ENCODE measurements at regions not wholly inside any gene's neighbourhood (a gene's known extent, or its start where the extent isn't known, plus 50 kb on each side); places are given as distances from the start of the nearest gene placed in this dataset.

DNA sequence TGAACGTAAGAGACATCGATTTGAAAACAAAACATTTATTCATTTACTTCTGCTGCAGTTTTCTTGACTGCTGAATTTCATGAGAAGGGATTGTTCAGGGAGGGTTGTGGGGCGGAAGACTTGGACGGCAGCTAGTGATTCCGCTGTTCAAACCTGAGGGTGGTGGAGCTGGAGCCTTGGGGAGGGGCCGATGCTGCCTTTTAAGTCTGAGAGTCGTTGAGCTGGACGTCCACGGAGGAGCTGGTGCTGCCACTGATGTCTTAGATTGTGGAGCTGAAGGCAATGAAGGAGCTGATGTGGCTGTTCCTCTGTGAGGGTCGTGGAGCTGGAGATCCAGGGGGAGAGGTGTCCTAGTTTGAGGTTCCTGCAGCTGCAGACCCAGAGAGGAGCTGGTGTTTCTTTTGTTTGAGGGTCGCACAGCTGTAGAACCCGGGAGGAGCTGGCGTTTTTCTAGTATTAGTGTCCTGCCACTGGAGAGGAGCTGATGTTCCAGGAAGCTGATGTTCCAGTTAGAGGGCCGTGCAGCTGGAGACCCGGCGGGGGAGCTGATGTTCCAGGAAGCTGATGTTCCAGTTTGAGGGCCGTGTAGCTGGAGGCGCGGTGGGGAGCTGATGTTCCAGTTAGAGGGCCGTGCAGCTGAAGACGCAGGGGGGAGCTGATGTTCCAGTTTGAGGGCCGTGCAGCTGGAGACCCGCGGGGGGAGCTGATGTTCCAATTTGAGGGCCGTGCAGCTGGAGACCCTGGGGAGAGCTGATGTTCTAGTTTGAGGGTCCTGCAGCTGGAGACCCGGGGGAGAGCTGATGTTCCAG is 150.9 kb downstream of the RTP5 start:
- TF ChIP-seq TAF1 (IDR thresholded peaks at IDR 0.05; ENCODE audit: borderline replicate concordance, insufficient read depth, low read length): no peak
- no peak for TF ChIP-seq POLR2AphosphoS5 (IDR thresholded peaks at IDR 0.05; ENCODE audit: low read depth, low read length)
- no peak for TF ChIP-seq FOXP2 (optimal IDR thresholded peaks at IDR 0.05; ENCODE audit: borderline replicate concordance, extremely low read depth, extremely low read length, insufficient read depth)

DNA sequence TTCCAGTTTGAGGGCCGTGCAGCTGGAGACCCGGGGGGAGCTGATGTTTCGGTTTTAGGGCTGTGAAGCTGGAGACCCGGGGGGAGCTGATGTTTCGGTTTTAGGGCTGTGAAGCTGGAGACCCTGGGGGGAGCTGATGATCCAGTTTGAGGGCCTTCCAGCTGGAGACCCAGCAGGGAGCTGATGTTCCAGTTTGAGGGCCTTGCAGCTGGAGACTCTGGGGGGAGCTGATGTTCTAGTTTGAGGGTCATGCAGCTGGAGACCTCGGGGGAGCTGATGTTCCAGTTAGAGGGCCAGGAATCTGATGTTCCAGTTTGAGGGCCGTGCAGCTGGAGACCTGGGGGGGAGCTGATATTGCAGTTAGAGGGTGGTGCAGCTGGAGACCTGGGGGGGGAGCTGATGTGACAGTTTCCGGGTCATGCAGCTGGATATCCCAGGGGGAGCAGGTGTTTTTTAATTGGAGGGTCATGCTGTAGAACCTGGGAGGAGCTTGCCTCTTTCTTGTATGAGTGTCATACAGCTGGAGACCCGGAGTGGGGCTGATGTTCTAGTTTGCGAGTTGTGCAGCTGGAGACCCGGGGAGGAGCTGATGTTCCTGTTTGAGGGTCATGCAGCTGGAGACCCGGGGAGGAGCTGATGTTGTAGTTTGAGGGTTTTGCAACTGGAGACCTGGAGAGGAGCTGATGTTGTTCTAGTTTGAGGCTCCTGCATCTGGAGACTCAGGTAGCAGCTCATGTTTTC is 153.2 kb downstream of the RTP5 start:
- TF ChIP-seq SIN3A (IDR thresholded peaks at IDR 0.05; ENCODE audit: borderline replicate concordance, insufficient read depth, low read length) (no peak), TAF1 (IDR thresholded peaks at IDR 0.05; ENCODE audit: borderline replicate concordance, insufficient read depth, low read length) (no peak), FOXP2 (optimal IDR thresholded peaks at IDR 0.05; ENCODE audit: borderline replicate concordance, extremely low read depth, extremely low read length, insufficient read depth) (no peak), POLR2AphosphoS5 (IDR thresholded peaks at IDR 0.05; ENCODE audit: low read depth, low read length) (no peak)
- TF ChIP-seq, protein P1, sequence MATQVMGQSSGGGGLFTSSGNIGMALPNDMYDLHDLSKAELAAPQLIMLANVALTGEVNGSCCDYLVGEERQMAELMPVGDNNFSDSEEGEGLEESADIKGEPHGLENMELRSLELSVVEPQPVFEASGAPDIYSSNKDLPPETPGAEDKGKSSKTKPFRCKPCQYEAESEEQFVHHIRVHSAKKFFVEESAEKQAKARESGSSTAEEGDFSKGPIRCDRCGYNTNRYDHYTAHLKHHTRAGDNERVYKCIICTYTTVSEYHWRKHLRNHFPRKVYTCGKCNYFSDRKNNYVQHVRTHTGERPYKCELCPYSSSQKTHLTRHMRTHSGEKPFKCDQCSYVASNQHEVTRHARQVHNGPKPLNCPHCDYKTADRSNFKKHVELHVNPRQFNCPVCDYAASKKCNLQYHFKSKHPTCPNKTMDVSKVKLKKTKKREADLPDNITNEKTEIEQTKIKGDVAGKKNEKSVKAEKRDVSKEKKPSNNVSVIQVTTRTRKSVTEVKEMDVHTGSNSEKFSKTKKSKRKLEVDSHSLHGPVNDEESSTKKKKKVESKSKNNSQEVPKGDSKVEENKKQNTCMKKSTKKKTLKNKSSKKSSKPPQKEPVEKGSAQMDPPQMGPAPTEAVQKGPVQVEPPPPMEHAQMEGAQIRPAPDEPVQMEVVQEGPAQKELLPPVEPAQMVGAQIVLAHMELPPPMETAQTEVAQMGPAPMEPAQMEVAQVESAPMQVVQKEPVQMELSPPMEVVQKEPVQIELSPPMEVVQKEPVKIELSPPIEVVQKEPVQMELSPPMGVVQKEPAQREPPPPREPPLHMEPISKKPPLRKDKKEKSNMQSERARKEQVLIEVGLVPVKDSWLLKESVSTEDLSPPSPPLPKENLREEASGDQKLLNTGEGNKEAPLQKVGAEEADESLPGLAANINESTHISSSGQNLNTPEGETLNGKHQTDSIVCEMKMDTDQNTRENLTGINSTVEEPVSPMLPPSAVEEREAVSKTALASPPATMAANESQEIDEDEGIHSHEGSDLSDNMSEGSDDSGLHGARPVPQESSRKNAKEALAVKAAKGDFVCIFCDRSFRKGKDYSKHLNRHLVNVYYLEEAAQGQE (IDR thresholded peaks at IDR 0.05; ENCODE audit: insufficient read depth in 1 of 2, low read depth in 2 of 2, low read length in 2 of 2): no peak

DNA sequence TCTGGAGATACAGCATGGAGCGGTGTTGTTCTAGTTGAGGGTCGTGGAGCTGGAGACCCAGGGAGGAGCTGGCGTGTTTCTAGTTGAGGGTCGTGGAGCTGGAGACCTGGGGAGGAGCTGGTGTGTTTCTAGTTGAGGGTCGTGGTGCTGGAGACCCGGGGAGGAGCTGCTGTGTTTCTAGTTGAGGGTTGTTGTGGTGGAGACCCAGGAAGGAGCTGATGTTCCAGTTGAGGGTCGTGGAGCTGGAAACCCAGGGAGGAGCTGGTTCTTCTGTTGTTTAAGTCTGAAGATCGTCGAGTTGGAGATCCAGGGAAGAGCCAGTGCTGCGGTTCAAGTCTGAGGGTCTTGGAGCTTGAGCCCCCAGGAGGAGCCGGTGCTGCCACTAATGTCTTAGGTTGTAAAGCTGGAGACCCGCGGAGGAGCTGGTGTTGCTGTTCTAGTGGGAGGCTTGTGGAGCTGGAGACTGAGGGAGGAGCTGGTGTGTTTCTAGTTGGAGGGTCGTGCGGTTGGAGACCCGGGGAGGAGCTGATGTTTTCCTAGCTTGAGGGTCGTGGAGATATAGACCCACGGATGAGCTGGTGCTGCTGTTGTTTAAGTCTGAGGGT is 155.3 kb downstream of the RTP5 start:
- TF ChIP-seq FOXP2 (optimal IDR thresholded peaks at IDR 0.05; ENCODE audit: borderline replicate concordance, extremely low read depth, extremely low read length, insufficient read depth) (no peak), SIN3A (IDR thresholded peaks at IDR 0.05; ENCODE audit: borderline replicate concordance, insufficient read depth, low read length) (no peak), POLR2AphosphoS5 (IDR thresholded peaks at IDR 0.05; ENCODE audit: low read depth, low read length) (no peak), TAF1 (IDR thresholded peaks at IDR 0.05; ENCODE audit: borderline replicate concordance, insufficient read depth, low read length) (no peak)
- TF ChIP-seq, protein P1 (IDR thresholded peaks at IDR 0.05; ENCODE audit: insufficient read depth in 1 of 2, low read depth in 2 of 2, low read length in 2 of 2): no peak

DNA sequence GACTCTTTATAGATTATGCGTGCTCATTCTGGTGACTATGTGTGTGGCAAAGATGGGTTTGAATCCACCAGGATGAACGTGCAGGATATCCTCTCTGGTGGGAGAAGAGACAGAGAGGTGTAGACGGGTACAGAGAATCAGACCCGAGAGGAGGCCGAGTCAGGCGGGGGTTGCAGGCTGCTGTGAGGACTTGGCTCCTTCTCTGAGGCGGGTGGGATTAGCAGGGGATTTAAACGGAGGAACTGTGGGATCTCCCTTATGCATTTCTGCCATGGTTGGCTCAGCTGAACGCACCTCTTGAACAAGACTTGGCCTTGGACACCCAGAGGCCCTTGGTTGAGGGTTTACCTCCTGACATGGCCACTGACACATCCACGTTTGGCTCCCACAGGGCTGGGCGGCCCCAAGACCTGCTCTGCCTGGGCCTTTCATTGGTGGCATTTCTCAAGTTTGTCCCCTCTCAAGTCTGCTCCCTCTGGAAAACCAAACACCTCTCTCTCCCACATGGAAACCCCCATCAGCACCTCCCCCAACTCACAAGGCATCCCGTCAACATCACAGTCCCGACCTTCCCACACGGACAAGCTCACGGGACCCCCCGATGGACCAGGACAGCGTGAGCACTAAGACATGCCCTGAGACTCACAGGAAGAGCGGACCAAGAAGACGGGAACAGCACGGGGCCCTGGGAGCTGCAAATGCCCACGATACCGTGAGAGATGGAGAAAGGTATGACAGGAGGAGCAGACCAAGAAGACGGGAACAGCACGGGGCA is 158.3 kb downstream of the RTP5 start:
- no peak for TF ChIP-seq POLR2AphosphoS5 (IDR thresholded peaks at IDR 0.05; ENCODE audit: low read depth, low read length)
- no peak for TF ChIP-seq FOXP2 (optimal IDR thresholded peaks at IDR 0.05; ENCODE audit: borderline replicate concordance, extremely low read depth, extremely low read length, insufficient read depth)
- TF ChIP-seq TAF1 (IDR thresholded peaks at IDR 0.05; ENCODE audit: borderline replicate concordance, insufficient read depth, low read length): no peak
- no peak for TF ChIP-seq SIN3A (IDR thresholded peaks at IDR 0.05; ENCODE audit: borderline replicate concordance, insufficient read depth, low read length)
- TF ChIP-seq, protein P1 (IDR thresholded peaks at IDR 0.05; ENCODE audit: insufficient read depth in 1 of 2, low read depth in 2 of 2, low read length in 2 of 2): no peak
